Nephron progenitor cell (in vitro differentiated cells): ENCODE measurements at regions not wholly inside any gene's neighbourhood (a gene's known extent, or its start where the extent isn't known, plus 50 kb on each side); places are given as distances from the start of the nearest gene placed in this dataset.

Experiments used
- DNase-seq: peaks from one replicate; pipeline ENCODE4 v3.0.0; 2021
- H3K27ac Mint-ChIP-seq: 2 replicates; pipeline ENCODE4 v1.8.0; 2021; ENCODE audit warnings: mild to moderate bottlenecking, moderate library complexity, mixed read lengths
- H3K27me3 Mint-ChIP-seq: 2 replicates; pipeline ENCODE4 v1.8.0; 2021; ENCODE audit warnings: mild to moderate bottlenecking, low read depth, mixed read lengths; ENCODE audit not compliant: poor library complexity
- H3K36me3 Mint-ChIP-seq: 2 replicates; pipeline ENCODE4 v1.8.0; 2021; ENCODE audit warnings: low read depth, mixed read lengths
- H3K4me1 Mint-ChIP-seq: 2 replicates; pipeline ENCODE4 v1.8.0; 2021; ENCODE audit warnings: mixed read lengths
- H3K4me3 Mint-ChIP-seq: 2 replicates; pipeline ENCODE4 v1.8.0; 2021; ENCODE audit warnings: mild to moderate bottlenecking, moderate library complexity, mixed read lengths
- H3K9me3 Mint-ChIP-seq: 2 replicates; pipeline ENCODE4 v1.8.0; 2021; ENCODE audit warnings: mild to moderate bottlenecking, moderate library complexity, mixed read lengths
- CTCF ChIP-seq: fragments of 200-600 bp; sonication (generic); IDR thresholded peaks from 2 replicates; pipeline ENCODE4 v1.5.0; 2021; ENCODE audit warnings: antibody characterized with exemption

- Mint-ChIP-seq H3K9me3 (peaks cover 32% of the 10 kb centered on the region), H3K27me3 (peaks cover 9% of the 10 kb centered on the region), H3K27ac (no peak overlapping the region), H3K4me1 (no peaks in the 10 kb centered on the region), H3K4me3 (no peak overlapping the region), H3K36me3 (no peaks in the 10 kb centered on the region)
- no peak for TF ChIP-seq CTCF
- DNase-seq: no peak
These were observed 320.8 kb downstream of the MAP2K6 start for GRCh38 chr17:69735285-69735684.

GRCh38 chr17:69743091-69743490, 328.6 kb downstream of the MAP2K6 start:
- H3K27me3 Mint-ChIP-seq: peaks cover 4% of the 10 kb centered on the region
- H3K4me1 Mint-ChIP-seq: no peaks in the 10 kb centered on the region
- H3K36me3 Mint-ChIP-seq: no peaks in the 10 kb centered on the region
- peaks cover 19% of the 10 kb centered on the region for H3K9me3 Mint-ChIP-seq
- H3K4me3 Mint-ChIP-seq: no peak overlapping the region
- no peak for TF ChIP-seq CTCF
- DNase-seq: no peak
- peak overlapping the region; percentile 41 for H3K27ac Mint-ChIP-seq

GRCh38 chr17:69744512-69745070, 330.1 kb downstream of the MAP2K6 start:
- Mint-ChIP-seq H3K36me3 (no peaks in the 10 kb centered on the region), H3K9me3 (peaks cover 14% of the 10 kb centered on the region), H3K27ac (no peak overlapping the region), H3K4me1 (no peaks in the 10 kb centered on the region), H3K27me3 (peaks cover 8% of the 10 kb centered on the region), H3K4me3 (no peak overlapping the region)
- no peak for TF ChIP-seq CTCF
- no peak for DNase-seq

GRCh38 chr17:69749911-69750310, 325.1 kb upstream of the KCNJ16 start:
- H3K27ac Mint-ChIP-seq: no peak overlapping the region
- H3K36me3 Mint-ChIP-seq: no peaks in the 10 kb centered on the region
- H3K9me3 Mint-ChIP-seq: peaks cover 20% of the 10 kb centered on the region
- H3K27me3 Mint-ChIP-seq: peaks cover 12% of the 10 kb centered on the region
- H3K4me3 Mint-ChIP-seq: no peak overlapping the region
- no peaks in the 10 kb centered on the region for H3K4me1 Mint-ChIP-seq
- no peak for DNase-seq
- TF ChIP-seq CTCF: no peak

- H3K9me3 Mint-ChIP-seq: no peaks in the 10 kb centered on the region
- no peak overlapping the region for H3K4me3 Mint-ChIP-seq
- TF ChIP-seq CTCF: no peak
- H3K4me1 Mint-ChIP-seq: no peaks in the 10 kb centered on the region
- DNase-seq: no peak
- H3K36me3 Mint-ChIP-seq: no peaks in the 10 kb centered on the region
- peaks cover 8% of the 10 kb centered on the region for H3K27me3 Mint-ChIP-seq
- no peak overlapping the region for H3K27ac Mint-ChIP-seq
These were observed 317.2 kb upstream of the KCNJ16 start for GRCh38 chr17:69757688-69758430.

GRCh38 chr17:69760562-69760961, 314.5 kb upstream of the KCNJ16 start:
- DNase-seq: no peak
- TF ChIP-seq CTCF: no peak
- Mint-ChIP-seq H3K36me3 (no peaks in the 10 kb centered on the region), H3K27ac (no peak overlapping the region), H3K4me1 (no peaks in the 10 kb centered on the region), H3K9me3 (no peaks in the 10 kb centered on the region), H3K27me3 (no peaks in the 10 kb centered on the region), H3K4me3 (no peak overlapping the region)
